HepG2 (cell line): ENCODE measurements at regions not wholly inside any gene's neighbourhood (a gene's known extent, or its start where the extent isn't known, plus 50 kb on each side); places are given as distances from the start of the nearest gene placed in this dataset.

Experiments
- BCL6 ChIP-seq: IDR thresholded peaks from 2 replicates; pipeline ENCODE4 v1.6.1; 2016; ENCODE audit warnings: missing genetic modification reagents, missing compliant biosample characterization
- KLF6 ChIP-seq: IDR thresholded peaks from 2 replicates; pipeline ENCODE4 v1.8.0; 2016; ENCODE audit warnings: missing biosample characterization, missing genetic modification reagents
- KMT2B ChIP-seq: IDR thresholded peaks from 2 replicates; pipeline ENCODE4 v1.6.1; 2016; ENCODE audit warnings: missing genetic modification reagents, missing compliant biosample characterization
- MED1 ChIP-seq: sonication (generic); formaldehyde crosslinking; IDR thresholded peaks from 2 replicates; pipeline ENCODE4 v1.4.0; 2020; ENCODE audit warnings: missing genetic modification reagents
- NCOR1 ChIP-seq: fragments of 200-600 bp; sonication (generic); IDR thresholded peaks from 2 replicates; pipeline ENCODE4 v1.7.0; 2017; ENCODE audit warnings: antibody characterized with exemption, low read length, borderline replicate concordance
- RBAK ChIP-seq: sonication (generic); formaldehyde crosslinking; IDR thresholded peaks from 2 replicates; pipeline ENCODE4 v1.5.1; 2020; ENCODE audit warnings: mild to moderate bottlenecking, missing genetic modification reagents
- RNF2 ChIP-seq: fragments of 450-650 bp; conservative IDR thresholded peaks from 2 replicates; pipeline ENCODE4 v1.6.1; 2016; ENCODE audit warnings: low read depth
- THAP9 ChIP-seq: sonication (generic); formaldehyde crosslinking; IDR thresholded peaks from 2 replicates; pipeline ENCODE4; 2020; ENCODE audit warnings: missing genetic modification reagents, mild to moderate bottlenecking, borderline replicate concordance
- TOPORS ChIP-seq: sonication (generic); formaldehyde crosslinking; IDR thresholded peaks from 2 replicates; pipeline ENCODE4 v1.8.0; 2023; ENCODE audit warnings: mild to moderate bottlenecking, missing genetic modification reagents
- TRAFD1 ChIP-seq: sonication (generic); formaldehyde crosslinking; IDR thresholded peaks from 2 replicates; pipeline ENCODE4 v1.5.1; 2020; ENCODE audit warnings: missing genetic modification reagents, mild to moderate bottlenecking, borderline replicate concordance
- ZBED4 ChIP-seq: sonication (generic); formaldehyde crosslinking; IDR thresholded peaks from 2 replicates; pipeline ENCODE4 v1.4.0; 2020; ENCODE audit warnings: missing genetic modification reagents, borderline replicate concordance
- ZFP36L1 ChIP-seq: sonication (generic); formaldehyde crosslinking; IDR thresholded peaks from 2 replicates; pipeline ENCODE4 v1.8.0; 2022; ENCODE audit warnings: mild to moderate bottlenecking, missing genetic modification reagents, moderate library complexity
- ZFY ChIP-seq: sonication (generic); formaldehyde crosslinking; IDR thresholded peaks from 2 replicates; pipeline ENCODE4 v1.4.0; 2020; ENCODE audit warnings: missing genetic modification reagents
- ZNF264 ChIP-seq: sonication (generic); formaldehyde crosslinking; IDR thresholded peaks from 2 replicates; pipeline ENCODE4 v1.4.0; 2020; ENCODE audit warnings: missing genetic modification reagents
- ZNF282 ChIP-seq: fragments of 450-650 bp; IDR thresholded peaks from 2 replicates; pipeline ENCODE4 v1.6.1; 2018; ENCODE audit not compliant: partially characterized antibody
- ZNF441 ChIP-seq: sonication (generic); formaldehyde crosslinking; IDR thresholded peaks from 2 replicates; pipeline ENCODE4 v1.7.0; 2021; ENCODE audit warnings: missing genetic modification reagents, borderline replicate concordance
- ZNF549 ChIP-seq: sonication (generic); formaldehyde crosslinking; IDR thresholded peaks from 2 replicates; pipeline ENCODE4 v1.5.0; 2020; ENCODE audit warnings: missing genetic modification reagents
- ZNF589 ChIP-seq: sonication (generic); formaldehyde crosslinking; conservative IDR thresholded peaks from 2 replicates; pipeline ENCODE4 v1.8.0; 2022; ENCODE audit warnings: mild to moderate bottlenecking, moderate library complexity, missing genetic modification reagents
- ZNF775 ChIP-seq: sonication (generic); formaldehyde crosslinking; IDR thresholded peaks from 2 replicates; pipeline ENCODE4 v1.4.0; 2020; ENCODE audit warnings: missing genetic modification reagents, mild to moderate bottlenecking, moderate library complexity, borderline replicate concordance
- TF ChIP-seq, protein P1 (sequence below): IDR thresholded peaks from 2 replicates; pipeline ENCODE4 v1.6.1; 2012; ENCODE audit warnings: inconsistent platforms

DNA sequence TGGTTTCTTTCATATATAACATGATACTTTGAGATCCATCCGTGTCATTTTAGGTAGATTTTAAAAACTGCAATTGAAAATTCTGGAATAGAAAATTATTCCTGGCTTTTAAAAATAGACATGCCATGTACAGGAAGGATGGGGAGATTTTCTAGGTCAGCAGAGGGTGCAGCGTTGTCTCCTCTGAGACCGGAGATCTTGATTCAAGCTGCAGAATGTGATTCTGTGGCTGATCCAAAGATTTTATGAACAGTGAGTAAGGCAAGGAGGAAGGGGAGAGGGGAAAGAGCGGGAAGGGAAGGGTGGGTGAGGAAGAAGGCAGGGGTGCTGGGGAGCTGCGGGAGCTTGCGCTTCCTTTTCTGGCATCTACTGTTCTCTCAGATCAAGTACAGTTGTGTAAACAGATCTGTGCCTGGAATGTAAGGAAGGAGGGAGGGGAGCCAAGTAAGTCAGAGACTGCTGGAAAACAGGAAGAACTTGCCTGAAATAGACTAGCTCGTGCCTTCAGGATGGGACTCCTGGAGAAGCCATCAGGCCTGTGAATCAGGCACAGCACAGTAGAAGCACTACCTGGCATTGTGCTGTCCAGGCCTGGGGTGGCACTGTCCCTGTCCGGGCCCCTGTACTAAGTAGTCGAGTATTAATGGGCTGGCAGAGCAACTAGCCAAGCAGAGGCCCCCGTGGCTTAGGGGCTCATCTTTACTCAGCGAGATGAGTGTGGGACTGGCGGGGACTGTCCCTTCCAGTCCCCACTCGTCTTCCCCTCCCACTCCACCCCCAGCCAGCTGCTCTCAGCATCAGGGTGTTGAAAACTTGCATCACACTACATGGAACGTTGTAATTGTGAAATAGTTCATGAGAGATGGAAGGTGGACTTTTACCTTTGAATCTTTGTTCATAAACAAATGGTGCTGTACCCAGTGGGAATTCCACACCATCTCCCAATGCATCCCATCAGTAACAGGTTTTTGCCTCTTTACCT lies 163.5 kb downstream of the UXS1 start (continued):
- TF ChIP-seq, protein P1, sequence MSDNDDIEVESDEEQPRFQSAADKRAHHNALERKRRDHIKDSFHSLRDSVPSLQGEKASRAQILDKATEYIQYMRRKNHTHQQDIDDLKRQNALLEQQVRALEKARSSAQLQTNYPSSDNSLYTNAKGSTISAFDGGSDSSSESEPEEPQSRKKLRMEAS, result peak; percentile 62
- TF ChIP-seq KLF6 (CRISPR knock-in tag), result peak; percentile 98
- peak; percentile 86 for TF ChIP-seq BCL6 (CRISPR knock-in tag)
- TF ChIP-seq RNF2, result peak; percentile 50; the same call in 1 of the 2 replicates
- peak; percentile 85 for TF ChIP-seq ZNF264 (CRISPR knock-in tag)
- peak; percentile 77; the same call in 1 of the 2 replicates for TF ChIP-seq ZNF441 (CRISPR knock-in tag)
- peak; percentile 49; the same call in 1 of the 2 replicates for TF ChIP-seq ZBED4 (CRISPR knock-in tag)
- peak; percentile 81; the same call in 1 of the 2 replicates for TF ChIP-seq TRAFD1
- no peak for TF ChIP-seq ZNF282
- TF ChIP-seq ZFP36L1 (CRISPR knock-in tag), result 0 out of 2 replicates have a peak, but pooled peaks have one; percentile 68
- peak; percentile 99 for TF ChIP-seq NCOR1
- peak; percentile 69 for TF ChIP-seq KMT2B (CRISPR knock-in tag)
- TF ChIP-seq THAP9 (CRISPR knock-in tag), result no peak
- peak; percentile 81; the same call in 1 of the 2 replicates for TF ChIP-seq ZNF549 (CRISPR knock-in tag)
- peak; percentile 79; the same call in 1 of the 2 replicates for TF ChIP-seq RBAK (CRISPR knock-in tag)
- TF ChIP-seq MED1 (CRISPR knock-in tag), result peak; percentile 89
- no peak for TF ChIP-seq ZNF775 (CRISPR knock-in tag)
- TF ChIP-seq ZFY (CRISPR knock-in tag), result no peak
- peak; percentile 61; the same call in 1 of the 2 replicates for TF ChIP-seq TOPORS (CRISPR knock-in tag)
- TF ChIP-seq ZNF589 (CRISPR knock-in tag), result no peak
